ENCODE measurements at regions not wholly inside any gene's neighbourhood (a gene's known extent, or its start where the extent isn't known, plus 50 kb on each side); places are given as distances from the start of the nearest gene placed in this dataset.

DNA sequence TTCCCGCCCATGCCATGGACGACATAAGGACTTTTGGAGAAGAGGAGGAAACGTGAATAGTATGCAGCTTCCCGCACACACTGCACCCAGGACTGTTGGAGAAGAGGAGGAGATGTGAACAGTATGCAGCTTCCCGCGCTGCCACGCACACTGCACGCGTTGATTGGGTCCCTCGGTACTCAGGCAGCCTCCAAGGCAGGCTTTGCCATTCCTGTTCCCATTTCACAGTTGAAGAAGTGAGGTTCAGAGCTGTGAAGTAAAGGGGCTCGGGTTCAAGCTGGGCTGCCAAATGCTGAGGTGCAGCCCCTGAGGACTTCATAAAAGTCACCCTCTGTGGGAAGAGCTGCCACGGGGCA, 147.9 kb upstream of the FAM20C start:
- no peak for TF ChIP-seq CTCF (IDR thresholded peaks at IDR 0.05; ENCODE audit: insufficient read depth, low read depth, low read length)
- H3K4me3 ChIP-seq (ENCODE audit: low read depth, low read length) = no peak overlapping the region
- no peak for DNase-seq (ENCODE audit: low read depth)

- no peak overlapping the region for H3K4me3 ChIP-seq (ENCODE audit: low read depth, low read length)
- DNase-seq (ENCODE audit: low read depth) = no peak
- no peak for TF ChIP-seq CTCF (IDR thresholded peaks at IDR 0.05; ENCODE audit: insufficient read depth, low read depth, low read length)
These were observed 147.0 kb upstream of the FAM20C start for GRCh38 chr7:45106-46090.

GRCh38 chr7:46123-46829, 146.1 kb upstream of the FAM20C start:
- no peak overlapping the region for H3K4me3 ChIP-seq (ENCODE audit: low read depth, low read length)
- no peak for TF ChIP-seq CTCF (IDR thresholded peaks at IDR 0.05; ENCODE audit: insufficient read depth, low read depth, low read length)
- DNase-seq (ENCODE audit: low read depth) = no peak

- DNase-seq (ENCODE audit: low read depth) = no peak
- H3K4me3 ChIP-seq (ENCODE audit: low read depth, low read length) = no peak overlapping the region
- no peak for TF ChIP-seq CTCF (IDR thresholded peaks at IDR 0.05; ENCODE audit: insufficient read depth, low read depth, low read length)
These were observed 145.6 kb upstream of the FAM20C start for GRCh38 chr7:46830-47140.

- no peak overlapping the region for H3K4me3 ChIP-seq (ENCODE audit: low read depth, low read length)
- TF ChIP-seq CTCF (IDR thresholded peaks at IDR 0.05; ENCODE audit: insufficient read depth, low read depth, low read length) = no peak
- no peak for DNase-seq (ENCODE audit: low read depth)
These were observed 140.8 kb upstream of the FAM20C start for GRCh38 chr7:51456-52068.

- no peak overlapping the region for H3K4me3 ChIP-seq (ENCODE audit: low read depth, low read length)
- no peak for DNase-seq (ENCODE audit: low read depth)
- TF ChIP-seq CTCF (IDR thresholded peaks at IDR 0.05; ENCODE audit: insufficient read depth, low read depth, low read length) = no peak
These were observed 140.3 kb upstream of the FAM20C start for GRCh38 chr7:52100-52499.

All from fibroblast of villous mesenchyme (primary cell).